HCT116 (cell line): ENCODE measurements at regions not wholly inside any gene's neighbourhood (a gene's known extent, or its start where the extent isn't known, plus 50 kb on each side); places are given as distances from the start of the nearest gene placed in this dataset.
"Not testable (repeated sequence)": the region's sequence is repeated elsewhere in the genome, so short reads cannot be mapped to it uniquely, and the experiment has no call there.

ENCODE experiments used
- ATAC-seq: fragments of 200-7000 bp; cut with Tn5 transposase; 2 replicates; pipeline ENCODE4 v1.9.1; 2020; ENCODE audit warnings: mild to moderate bottlenecking, moderate library complexity
- BruUV-seq: library from RNA; stranded (reverse); fragments of 400-500 nt; replicated peaks from 2 replicates; lab custom pipeline; 2021; lab: Mats Ljungman, UMichigan
- CTCF ChIA-PET: fragments of 300-600 bp; sonication (Branson Sonifier 250); formaldehyde crosslinking; loops from one replicate; lab custom pipeline; 2021; ENCODE audit warnings: antibody characterized with exemption; lab: Charles Lee
- POLR2A ChIA-PET: fragments of 300-600, 350-600 bp; sonication (Branson Sonifier 250); formaldehyde crosslinking; loops from one replicate; lab custom pipeline; 2021; ENCODE audit warnings: antibody characterized with exemption; lab: Charles Lee
- RAD21 ChIA-PET, 2 experiments: fragments of 300-600 bp; sonication (Branson Sonifier 250); formaldehyde crosslinking; loops; one replicate each; lab custom pipeline; 2023; ENCODE audit warnings: low total read pairs in 2 of 2; ENCODE audit not compliant: uncharacterized antibody in 2 of 2, unreplicated experiment in 2 of 2, low non-redundant PET in 1 of 2; lab: Charles Lee
- DNase-seq: peaks from one replicate; pipeline ENCODE4 v3.0.0-alpha.2; 2010; ENCODE audit warnings: low read depth, low spot score
- H2AFZ ChIP-seq: fragments of 200-600 bp; shearing (Covaris generic), sonication (generic); 2 replicates; pipeline ENCODE4 v1.6.1; 2017; ENCODE audit warnings: low read depth, mixed run types, mixed read lengths, antibody characterized with exemption, low read length; ENCODE audit not compliant: poor library complexity, severe bottlenecking
- H3K27ac ChIP-seq: 2 replicates; pipeline ENCODE4 v1.5.1; 2012; ENCODE audit warnings: low read depth, low read length
- H3K27me3 ChIP-seq: fragments of 200-600 bp; sonication (generic); 2 replicates; pipeline ENCODE4 v1.6.1; 2016; ENCODE audit warnings: mixed run types, low read length, mixed read lengths; ENCODE audit not compliant: insufficient read depth
- H3K36me3 ChIP-seq, 2 experiments: fragments of 200-500 bp in 1 of 2; fragments of 200-600 bp in 1 of 2; sonication (Bioruptor generic) in 1 of 2; sonication (generic) in 1 of 2; 2 replicates each; pipeline versions ENCODE4 v1.5.1 to v1.6.1; 2014 to 2016; ENCODE audit warnings: low read length in 2 of 2, inconsistent platforms in 1 of 2, mixed read lengths in 1 of 2, mixed run types in 1 of 2; ENCODE audit not compliant: insufficient read depth in 2 of 2, control insufficient read depth in 1 of 2
- H3K4me1 ChIP-seq, 2 experiments: fragments of 200-600 bp in 1 of 2; sonication (generic) in 1 of 2; 2 replicates each; pipeline versions ENCODE4 v1.5.1 to v1.6.1; 2012 to 2017; ENCODE audit warnings: low read length in 2 of 2, inconsistent platforms in 1 of 2, mild to moderate bottlenecking in 1 of 2, mixed read lengths in 1 of 2, mixed run types in 1 of 2, moderate library complexity in 1 of 2; ENCODE audit not compliant: insufficient read depth in 2 of 2, control insufficient read depth in 1 of 2
- H3K4me2 ChIP-seq: fragments of 200-600 bp; sonication (generic); 2 replicates; pipeline ENCODE4 v1.6.1; 2017; ENCODE audit warnings: mixed run types, low read length, mixed read lengths
- H3K4me3 ChIP-seq, 2 experiments: fragments of 200-600 bp in 1 of 2; sonication (generic) in 1 of 2; replicated peaks in 1 of 2; 2 replicates each; pipeline ENCODE4 v1.5.1; 2011 to 2016; ENCODE audit warnings: low read length in 2 of 2, control low read depth in 1 of 2, low read depth in 1 of 2, mild to moderate bottlenecking in 1 of 2, mixed read lengths in 1 of 2, mixed run types in 1 of 2
- H3K79me2 ChIP-seq: fragments of 200-600 bp; sonication (generic); 2 replicates; pipeline ENCODE4 v1.6.1; 2017; ENCODE audit warnings: mild to moderate bottlenecking, mixed run types, low read length, moderate library complexity, mixed read lengths; ENCODE audit not compliant: insufficient read depth
- H3K9ac ChIP-seq: fragments of 200-600 bp; sonication (generic); 2 replicates; pipeline ENCODE4 v1.6.1; 2016; ENCODE audit warnings: low read length, mixed read lengths
- H3K9me2 ChIP-seq: fragments of 200-600 bp; sonication (generic), shearing (Covaris generic); 2 replicates; pipeline ENCODE4 v1.6.1; 2017; ENCODE audit warnings: mixed run types, mild to moderate bottlenecking, moderate library complexity; ENCODE audit not compliant: insufficient read depth
- H3K9me3 ChIP-seq, 2 experiments: fragments of 200-500 bp in 1 of 2; fragments of 200-600 bp in 1 of 2; sonication (Bioruptor generic) in 1 of 2; sonication (generic) in 1 of 2; 2 replicates each; pipeline ENCODE4 v1.6.1; 2014 to 2017; ENCODE audit warnings: low read length in 2 of 2, mixed read lengths in 2 of 2, inconsistent platforms in 1 of 2, low read depth in 1 of 2, mild to moderate bottlenecking in 1 of 2, mixed run types in 1 of 2, moderate library complexity in 1 of 2; ENCODE audit not compliant: control insufficient read depth in 1 of 2, insufficient read depth in 1 of 2
- H4K20me1 ChIP-seq: fragments of 200-600 bp; sonication (generic), shearing (Covaris generic); 2 replicates; pipeline ENCODE4 v1.6.1; 2017; ENCODE audit warnings: mixed run types, mild to moderate bottlenecking, moderate library complexity; ENCODE audit not compliant: insufficient read depth
- CBX3 ChIP-seq: IDR thresholded peaks from 2 replicates; pipeline ENCODE4 v1.6.1; 2012; ENCODE audit warnings: low read depth
- CEBPB ChIP-seq: IDR thresholded peaks from 2 replicates; pipeline ENCODE4 v1.6.1; 2012; ENCODE audit warnings: low read depth
- ELF1 ChIP-seq: IDR thresholded peaks from 2 replicates; pipeline ENCODE4 v1.6.1; 2012; ENCODE audit warnings: low read depth, borderline replicate concordance
- EZH2phosphoT487 ChIP-seq: fragments of 200-600 bp; IDR thresholded peaks from 2 replicates; pipeline ENCODE4 v1.6.1; 2018; ENCODE audit warnings: antibody characterized with exemption, borderline replicate concordance
- FOSL1 ChIP-seq: IDR thresholded peaks from 2 replicates; pipeline ENCODE4 v1.6.1; 2012; ENCODE audit warnings: low read depth
- MAX ChIP-seq: IDR thresholded peaks from 2 replicates; pipeline ENCODE4 v1.6.1; 2012
- POLR2AphosphoS5 ChIP-seq: IDR thresholded peaks from 2 replicates; pipeline ENCODE4 v1.6.1; 2011; ENCODE audit warnings: mild to moderate bottlenecking, low read depth, low read length, moderate library complexity
- RAD21 ChIP-seq: IDR thresholded peaks from 2 replicates; pipeline ENCODE4 v1.6.1; 2012; ENCODE audit warnings: low read depth, mild to moderate bottlenecking
- SIN3A ChIP-seq: IDR thresholded peaks from 2 replicates; pipeline ENCODE4 v1.6.1; 2012; ENCODE audit warnings: low read depth
- SRF ChIP-seq: IDR thresholded peaks from 2 replicates; pipeline ENCODE4 v1.6.1; 2012; ENCODE audit warnings: low read depth
- YY1 ChIP-seq: IDR thresholded peaks from 2 replicates; pipeline ENCODE4 v1.6.1; 2011; ENCODE audit warnings: low read length, low read depth, moderate library complexity, mild to moderate bottlenecking; ENCODE audit not compliant: insufficient replicate concordance; ENCODE audit errors: extremely low read depth
- ZNF274 ChIP-seq: fragments of 200-500 bp; sonication (Bioruptor generic); IDR thresholded peaks from 2 replicates; pipeline ENCODE4 v1.6.1; 2014; ENCODE audit warnings: mild to moderate bottlenecking, low read depth, low read length, inconsistent platforms
- intact Hi-C: fragments of 100-400 bp; cut with micrococcal nuclease; formaldehyde crosslinking; loops from 2 replicates; pipeline ENCODE4 v1.10.0; 2022
- TF ChIP-seq, protein P1 (sequence below): IDR thresholded peaks from 2 replicates; pipeline ENCODE4 v1.6.1; 2011; ENCODE audit warnings: mild to moderate bottlenecking, low read length, moderate library complexity; ENCODE audit not compliant: insufficient replicate concordance; ENCODE audit errors: extremely low read depth

DNA sequence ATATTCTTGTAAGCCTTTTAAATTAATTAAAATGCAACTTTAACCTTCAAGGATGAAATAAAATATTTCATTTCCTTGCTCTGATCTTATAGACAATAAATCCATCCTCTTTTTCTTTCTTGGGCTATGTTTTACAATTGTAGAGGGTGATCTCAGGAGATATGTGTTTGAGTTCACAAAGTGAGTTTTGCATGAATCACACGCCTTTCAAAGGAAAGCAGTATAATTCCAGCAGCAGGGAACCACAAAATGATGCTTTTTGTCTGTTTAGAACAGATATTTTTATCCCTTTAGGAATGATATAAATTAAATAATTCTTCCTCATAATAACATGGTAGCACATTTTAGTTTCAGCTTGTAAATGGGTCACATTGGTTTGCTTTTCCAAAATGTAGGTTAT is 191.2 kb downstream of the SEMA6D start:
- TF ChIP-seq CBX3 = no peak
- no peak for TF ChIP-seq RAD21
- TF ChIP-seq SRF = no peak
- no peak for TF ChIP-seq YY1
- Histone ChIP-seq H4K20me1 (no peaks in the 10 kb centered on the region), H3K4me1 (no peaks in the 10 kb centered on the region), H2AFZ (no peak overlapping the region), H3K27me3 (no peaks in the 10 kb centered on the region), H3K36me3 (no peaks in the 10 kb centered on the region), H3K4me3 (no peak overlapping the region), H3K79me2 (no peaks in the 10 kb centered on the region), H3K9ac (no peak overlapping the region), H3K9me3 (peaks cover 6 to 20% of the 10 kb centered on the region in 2 experiments; a peak in 2 of 4 replicates), H3K9me2 (no peaks in the 10 kb centered on the region), H3K27ac (no peak overlapping the region), H3K4me2 (no peak overlapping the region)
- RAD21 ChIA-PET = no interaction called here
- DNase-seq = no peak
- POLR2A ChIA-PET = no interaction called here
- no peak for ATAC-seq
- intact Hi-C loops = no loop called here
- CTCF ChIA-PET = no interaction called here
- no TSS peak for BruUV-seq

DNA sequence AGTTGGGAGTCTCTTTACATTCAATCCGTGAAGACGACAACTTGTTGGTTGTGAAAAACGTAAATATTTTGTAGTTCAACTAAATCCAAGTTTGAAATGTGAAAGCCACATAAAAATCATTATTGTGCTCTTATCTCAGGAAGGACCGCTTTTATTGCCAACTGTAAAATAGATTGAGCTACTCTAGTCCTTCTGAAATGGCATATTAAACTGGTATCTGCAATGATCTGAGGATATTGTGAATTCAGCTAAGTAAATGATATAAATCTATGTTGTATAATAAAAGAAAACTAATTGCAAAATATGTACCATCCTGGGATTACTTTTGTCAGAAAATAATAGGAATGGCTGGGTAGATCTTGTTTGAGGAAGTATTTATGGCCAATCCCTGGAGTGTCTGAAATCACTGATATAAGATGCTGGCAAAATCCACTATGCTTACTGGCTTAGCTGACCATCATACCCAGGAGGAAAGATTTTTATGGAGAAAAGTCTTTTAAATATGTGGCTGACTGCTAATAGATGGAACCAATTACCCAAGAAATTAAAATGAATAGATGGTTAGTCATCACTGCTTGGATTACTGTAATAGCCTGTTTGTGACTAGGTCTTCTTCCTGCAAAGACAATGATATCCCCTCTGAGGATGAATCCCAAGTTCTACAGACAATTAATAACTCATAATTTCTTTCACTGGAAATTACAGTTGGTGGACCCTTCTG is 191.8 kb downstream of the SEMA6D start:
- H3K27ac ChIP-seq = no peak overlapping the region
- ChIA-PET RAD21 (no interaction called here), CTCF (no interaction called here), POLR2A (no interaction called here)
- no peaks in the 10 kb centered on the region for H4K20me1 ChIP-seq
- H3K9me3 ChIP-seq = peaks cover 6 to 22% of the 10 kb centered on the region in 2 experiments; a peak in 2 of 4 replicates
- H3K27me3 ChIP-seq = no peaks in the 10 kb centered on the region
- H3K4me3 ChIP-seq = no peak overlapping the region
- DNase-seq = no peak
- H3K9me2 ChIP-seq = no peaks in the 10 kb centered on the region
- TF ChIP-seq ZNF274 (no peak), CEBPB (no peak), MAX (no peak), POLR2AphosphoS5 (no peak), ELF1 (no peak), SIN3A (no peak), FOSL1 (no peak), EZH2phosphoT487 (no peak)
- TF ChIP-seq, protein P1, sequence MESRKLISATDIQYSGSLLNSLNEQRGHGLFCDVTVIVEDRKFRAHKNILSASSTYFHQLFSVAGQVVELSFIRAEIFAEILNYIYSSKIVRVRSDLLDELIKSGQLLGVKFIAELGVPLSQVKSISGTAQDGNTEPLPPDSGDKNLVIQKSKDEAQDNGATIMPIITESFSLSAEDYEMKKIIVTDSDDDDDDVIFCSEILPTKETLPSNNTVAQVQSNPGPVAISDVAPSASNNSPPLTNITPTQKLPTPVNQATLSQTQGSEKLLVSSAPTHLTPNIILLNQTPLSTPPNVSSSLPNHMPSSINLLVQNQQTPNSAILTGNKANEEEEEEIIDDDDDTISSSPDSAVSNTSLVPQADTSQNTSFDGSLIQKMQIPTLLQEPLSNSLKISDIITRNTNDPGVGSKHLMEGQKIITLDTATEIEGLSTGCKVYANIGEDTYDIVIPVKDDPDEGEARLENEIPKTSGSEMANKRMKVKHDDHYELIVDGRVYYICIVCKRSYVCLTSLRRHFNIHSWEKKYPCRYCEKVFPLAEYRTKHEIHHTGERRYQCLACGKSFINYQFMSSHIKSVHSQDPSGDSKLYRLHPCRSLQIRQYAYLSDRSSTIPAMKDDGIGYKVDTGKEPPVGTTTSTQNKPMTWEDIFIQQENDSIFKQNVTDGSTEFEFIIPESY = no peak
- BruUV-seq = no TSS peak
- no peaks in the 10 kb centered on the region for H3K4me1 ChIP-seq
- ATAC-seq = no peak
- H3K4me2 ChIP-seq = no peak overlapping the region
- no peaks in the 10 kb centered on the region for H3K79me2 ChIP-seq
- intact Hi-C loops = no loop called here
- no peak overlapping the region for H3K9ac ChIP-seq
- H3K36me3 ChIP-seq = no peaks in the 10 kb centered on the region
- H2AFZ ChIP-seq = no peak overlapping the region

DNA sequence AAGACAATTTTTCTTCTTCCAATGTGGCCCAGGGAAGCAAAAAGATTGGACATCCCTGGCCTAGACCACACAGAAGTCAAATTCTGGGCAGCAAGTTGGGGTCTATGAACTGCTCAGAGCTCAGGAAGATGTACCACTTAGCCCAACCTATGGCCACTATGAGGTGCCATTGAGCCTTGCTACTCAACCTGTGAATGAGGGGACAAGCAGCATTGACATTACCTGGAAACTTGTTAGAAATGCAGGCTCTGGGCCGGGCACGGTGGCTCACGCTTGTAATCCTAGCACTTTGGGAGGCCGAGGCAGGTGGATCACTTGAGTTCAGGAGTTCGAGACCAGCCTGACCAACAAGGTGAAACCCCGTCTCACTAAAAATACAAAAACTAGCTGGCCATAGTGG is 195.6 kb downstream of the SEMA6D start:
- BruUV-seq, intact Hi-C loops, RAD21 ChIA-PET: not testable (repeated sequence)

More for the DNA sequence above, 195.6 kb downstream of the SEMA6D start:
- DNase-seq, POLR2A ChIA-PET, H3K27ac ChIP-seq, ATAC-seq, H4K20me1 ChIP-seq, H3K27me3 ChIP-seq, H2AFZ ChIP-seq, H3K4me2 ChIP-seq, H3K36me3 ChIP-seq, H3K4me1 ChIP-seq, H3K9ac ChIP-seq, H3K9me2 ChIP-seq, CTCF ChIA-PET, H3K4me3 ChIP-seq, H3K79me2 ChIP-seq: not testable (repeated sequence)
- H3K9me3 ChIP-seq = peaks cover 3 to 30% of the 10 kb centered on the region in 2 experiments; a peak in 2 of 4 replicates
